Activated CD4-positive, alpha-beta T cell treated with anti-CD3 and anti-CD28 coated beads, Interleukin-2, amount 50 U/mL, for 1 hour (primary cell): ENCODE measurements at regions not wholly inside any gene's neighbourhood (a gene's known extent, or its start where the extent isn't known, plus 50 kb on each side); places are given as distances from the start of the nearest gene placed in this dataset.
"Not testable (repeated sequence)": the region's sequence is repeated elsewhere in the genome, so short reads cannot be mapped to it uniquely, and the experiment has no call there.

ENCODE experiments used
- DNase-seq: peaks from one replicate; pipeline ENCODE4 v3.0.0-alpha.2; 2020

DNA sequence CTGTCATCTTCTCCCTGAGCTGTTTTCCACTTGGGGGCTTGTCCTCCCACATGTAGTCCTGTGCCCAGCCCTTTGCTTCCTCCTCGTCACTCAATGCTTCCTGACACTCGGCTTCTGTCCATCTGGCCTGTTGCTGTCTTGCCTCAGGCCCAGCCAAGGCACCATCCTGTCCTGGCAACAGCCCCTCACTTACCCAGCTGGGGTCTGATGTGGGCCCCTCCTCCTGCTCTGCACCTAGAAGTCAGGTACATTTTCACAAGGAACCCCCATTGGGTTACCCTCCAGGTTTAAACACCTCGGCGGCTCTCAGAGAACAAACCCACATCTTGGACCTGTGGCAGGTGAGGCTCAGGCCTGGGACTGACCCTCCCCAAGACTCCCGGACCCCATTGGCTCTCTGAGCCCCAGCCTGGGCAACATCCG is 784.8 kb downstream of the TBC1D22A start:
- DNase-seq, result no peak

DNA sequence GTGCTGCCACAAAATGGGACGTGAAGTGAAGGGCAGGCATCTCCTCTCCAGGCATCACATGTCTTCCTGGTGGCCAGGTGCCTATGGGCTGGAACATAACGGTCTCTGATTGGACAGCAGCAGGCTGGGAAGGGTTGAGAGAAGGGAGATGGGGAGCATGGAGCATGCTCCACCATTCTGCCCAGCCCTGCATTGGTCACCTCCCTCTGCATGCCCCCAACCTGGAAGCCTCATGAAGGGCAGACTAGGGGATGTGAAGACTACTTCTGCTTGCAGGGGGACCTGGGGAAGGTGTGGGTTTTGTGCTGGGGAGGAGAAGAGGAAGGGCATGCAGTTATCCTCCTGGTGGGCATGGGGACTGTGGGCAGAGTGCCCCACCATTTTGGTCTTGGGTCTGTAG is 782.2 kb downstream of the TBC1D22A start:
- no peak for DNase-seq

DNA sequence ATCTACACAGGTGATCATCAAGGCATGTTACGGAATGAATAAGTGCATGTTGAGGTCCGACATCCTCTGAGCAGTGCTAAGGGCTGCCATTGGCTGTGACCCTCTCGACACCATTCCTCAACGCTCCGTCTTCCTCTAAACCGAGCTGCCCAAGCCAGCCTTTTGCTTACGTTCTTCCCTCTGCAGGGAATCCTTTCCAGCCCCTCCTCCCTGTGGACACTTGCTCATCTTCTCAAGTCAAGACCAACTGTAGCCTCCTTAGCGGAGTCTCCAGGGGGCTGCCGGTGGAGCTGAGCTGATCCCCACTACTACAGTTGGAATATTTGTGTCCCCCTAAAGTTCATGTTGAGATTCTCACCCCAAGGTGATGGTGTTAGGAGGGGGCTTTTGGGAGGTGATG is 781.0 kb downstream of the TBC1D22A start:
- DNase-seq, result no peak

DNA sequence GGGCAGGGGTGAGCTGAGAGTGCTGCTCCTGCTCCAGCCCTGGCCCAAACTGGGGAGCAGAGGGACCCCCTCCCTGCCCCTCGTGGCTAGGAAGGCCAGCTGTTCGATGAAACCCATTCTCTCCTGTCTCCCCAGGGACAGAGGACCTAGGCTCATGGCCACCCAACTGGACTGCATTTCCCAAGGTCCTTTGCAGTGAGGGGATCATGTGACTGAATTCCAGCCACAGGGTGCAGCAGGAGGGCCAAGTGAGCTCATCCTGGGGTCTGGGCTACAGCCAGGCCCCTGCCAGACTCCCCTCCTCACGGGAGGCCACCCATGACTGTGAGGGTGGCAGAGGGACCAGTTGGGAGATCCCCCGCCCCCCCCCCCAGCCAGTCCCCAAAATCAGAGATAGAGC is 777.6 kb downstream of the TBC1D22A start:
- DNase-seq, result no peak

DNA sequence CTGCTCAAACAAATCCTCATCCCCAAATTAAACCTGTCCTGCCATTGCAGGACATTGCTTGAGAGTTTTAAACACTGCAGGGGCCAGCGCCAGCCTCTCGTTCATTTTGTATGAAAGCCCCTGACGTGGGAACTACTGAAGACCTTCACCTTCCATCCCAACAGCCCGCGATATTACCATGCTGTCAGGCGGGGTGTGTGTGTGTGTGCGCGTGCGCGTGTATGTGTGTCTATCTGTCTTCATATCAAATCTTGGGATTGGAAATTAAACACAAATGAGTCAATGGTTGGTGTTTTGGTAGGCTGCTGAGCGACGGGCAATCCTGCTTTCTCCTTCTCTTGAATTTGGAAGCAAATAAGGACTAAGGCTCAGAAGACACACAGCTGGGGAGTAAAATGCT is 776.9 kb downstream of the TBC1D22A start:
- DNase-seq, result no peak

DNA sequence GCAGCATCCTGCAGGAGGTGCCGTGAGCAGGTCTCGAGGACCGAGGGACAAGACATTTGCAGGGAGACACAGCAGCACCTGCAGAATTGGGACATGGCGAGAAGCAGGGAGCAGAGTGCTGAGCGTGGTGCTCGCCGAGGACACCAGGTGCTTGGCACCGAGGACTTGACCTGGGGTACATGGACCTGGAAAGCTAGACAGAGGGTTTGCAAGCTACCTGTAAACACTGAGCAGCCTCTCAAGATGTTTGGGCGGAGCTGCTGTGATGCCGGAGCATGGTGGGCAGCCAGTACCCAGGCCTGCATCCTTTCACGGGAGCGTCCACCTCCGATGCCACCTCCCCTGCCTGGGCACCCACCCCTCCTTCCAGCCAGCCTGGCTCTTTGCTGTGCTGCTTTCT is 773.2 kb downstream of the TBC1D22A start:
- DNase-seq, result no peak

DNA sequence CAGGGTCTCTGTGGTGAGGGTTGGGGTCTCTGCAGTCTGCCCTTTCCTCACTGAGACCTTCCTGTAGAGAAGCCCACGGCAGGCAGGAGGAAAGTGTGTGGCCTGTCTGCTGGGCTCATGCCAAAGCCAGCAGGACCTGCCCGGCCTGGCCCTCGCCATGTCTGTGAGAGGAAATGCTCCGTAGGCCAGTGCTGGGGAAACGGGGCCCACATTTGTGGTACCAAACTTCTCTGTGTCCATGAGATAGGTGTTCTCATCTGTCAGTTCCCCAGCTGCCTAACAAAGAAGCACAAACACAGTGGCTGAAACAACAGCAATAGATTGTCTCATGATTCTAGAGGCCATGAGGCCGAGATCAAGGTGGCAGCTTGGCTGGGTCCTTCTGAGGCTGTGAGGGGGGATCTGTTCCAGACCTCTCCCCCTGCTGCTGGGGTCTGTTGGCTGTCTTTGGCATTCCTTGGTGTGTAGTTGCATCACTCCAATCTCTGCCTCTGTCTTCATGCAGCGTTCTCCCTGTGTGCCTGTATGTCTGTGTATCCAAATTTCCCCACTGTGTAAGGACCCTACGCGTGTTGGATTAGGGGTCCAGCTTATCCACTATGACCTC is 772.5 kb downstream of the TBC1D22A start:
- DNase-seq, result no peak

DNA sequence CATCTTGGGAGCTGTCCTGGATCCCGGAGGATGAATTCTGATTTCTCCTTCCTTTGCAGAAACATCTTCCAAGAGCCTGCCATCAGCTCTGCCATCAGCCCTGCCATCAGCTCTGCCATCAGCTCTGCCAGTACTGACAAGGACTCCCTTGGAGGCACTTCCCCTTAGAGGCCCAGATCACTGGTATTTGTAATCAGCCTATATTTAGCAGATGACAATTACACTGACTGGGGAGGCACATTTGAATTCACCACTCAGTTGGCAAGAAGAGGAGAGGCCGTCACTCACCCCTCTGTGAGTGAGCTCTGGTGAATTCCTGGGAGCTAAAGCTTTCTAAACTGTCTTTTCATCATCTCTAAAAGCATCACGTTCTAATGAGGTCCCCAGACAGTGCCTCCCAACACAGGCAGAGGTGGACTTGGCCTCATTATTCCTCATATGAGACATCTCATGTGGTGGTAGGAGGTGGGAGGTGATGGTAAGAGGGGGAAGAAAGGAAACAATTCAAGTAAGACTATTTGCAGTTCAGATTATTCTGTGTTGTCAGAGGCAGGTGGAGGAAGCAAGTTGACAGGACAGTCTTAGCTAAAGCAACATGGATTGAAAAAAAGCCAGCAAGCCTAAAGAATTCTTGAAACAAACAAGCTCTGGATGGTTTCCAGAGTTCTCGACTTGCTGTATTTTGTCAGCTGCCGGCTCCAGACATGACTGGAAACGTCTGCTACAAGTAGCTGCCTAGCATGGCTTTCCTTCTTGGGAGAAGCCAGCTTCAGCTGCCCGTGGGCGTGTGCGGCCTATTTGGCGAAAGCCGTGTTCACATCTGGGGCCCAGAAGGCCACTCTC is 771.7 kb downstream of the TBC1D22A start:
- DNase-seq, result no peak

DNA sequence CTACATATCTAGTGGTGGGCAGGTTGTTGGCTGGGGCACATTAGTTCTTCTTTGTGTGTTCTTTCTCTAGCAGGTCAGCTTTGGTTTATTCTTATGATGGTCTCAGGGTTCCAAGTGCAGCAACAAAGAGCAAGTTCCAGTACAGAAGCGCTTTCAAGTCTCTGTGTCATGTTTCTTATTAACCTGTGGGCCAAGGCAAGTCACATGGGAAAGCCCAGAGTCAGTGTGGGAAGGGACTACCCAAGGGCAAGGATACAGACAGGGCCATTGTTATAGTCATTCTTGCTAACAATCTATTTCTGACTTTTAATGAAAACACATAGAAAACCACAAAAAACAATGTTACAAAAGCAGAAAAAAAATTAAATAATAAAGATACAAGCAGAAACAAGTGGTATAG is 754.6 kb downstream of the TBC1D22A start:
- no peak for DNase-seq

DNA sequence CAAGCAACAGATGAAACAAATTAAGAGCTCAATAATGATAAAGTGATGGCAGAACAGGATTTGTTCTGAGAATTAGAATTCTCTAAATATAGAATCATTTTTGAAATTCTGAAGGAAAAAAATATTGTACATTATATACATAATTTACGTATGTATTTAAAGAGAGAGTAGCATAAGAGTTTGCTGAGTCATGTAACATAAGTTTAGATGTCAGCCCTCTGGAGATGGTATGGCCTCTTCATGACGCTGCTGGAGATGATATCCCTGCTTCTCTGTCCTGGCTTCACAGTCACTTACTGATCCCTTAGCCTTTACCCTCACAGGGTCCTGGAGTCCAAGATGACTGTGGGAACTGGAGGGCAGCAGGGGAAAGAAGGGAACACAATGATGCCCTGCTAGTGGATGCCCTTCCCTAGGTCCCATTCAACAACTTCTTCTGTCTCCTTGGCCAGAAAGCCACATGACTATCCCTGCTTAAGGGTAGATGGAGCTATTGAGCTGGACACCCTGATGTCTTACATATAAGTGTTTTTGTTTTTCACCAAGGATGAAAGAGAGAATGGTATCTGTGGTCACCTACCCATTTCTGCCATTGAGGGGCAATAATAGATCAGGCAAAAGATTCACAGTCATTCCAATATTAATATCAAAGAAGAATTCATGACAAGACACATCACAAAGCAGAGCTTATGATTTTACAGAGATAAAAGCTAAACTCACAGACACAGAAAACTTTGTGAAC is 753.1 kb downstream of the TBC1D22A start:
- no peak for DNase-seq

DNA sequence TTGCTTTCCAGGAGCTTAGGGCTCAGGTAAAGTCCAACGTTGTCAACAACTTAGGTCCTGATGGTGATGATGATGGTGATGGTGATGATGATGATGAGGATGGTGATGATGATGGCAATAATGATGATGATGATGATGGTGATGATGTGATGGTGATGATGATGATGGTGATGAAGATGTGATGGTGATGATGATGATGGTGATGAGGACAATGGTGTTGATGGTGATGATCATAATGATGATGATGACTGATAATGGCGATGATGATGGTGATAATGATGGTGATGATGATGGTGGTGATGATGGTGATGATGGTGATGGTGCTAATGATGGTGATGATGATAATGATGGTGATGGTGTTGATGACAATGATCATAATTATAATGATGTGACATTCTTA is 750.2 kb downstream of the TBC1D22A start:
- DNase-seq, result no peak

DNA sequence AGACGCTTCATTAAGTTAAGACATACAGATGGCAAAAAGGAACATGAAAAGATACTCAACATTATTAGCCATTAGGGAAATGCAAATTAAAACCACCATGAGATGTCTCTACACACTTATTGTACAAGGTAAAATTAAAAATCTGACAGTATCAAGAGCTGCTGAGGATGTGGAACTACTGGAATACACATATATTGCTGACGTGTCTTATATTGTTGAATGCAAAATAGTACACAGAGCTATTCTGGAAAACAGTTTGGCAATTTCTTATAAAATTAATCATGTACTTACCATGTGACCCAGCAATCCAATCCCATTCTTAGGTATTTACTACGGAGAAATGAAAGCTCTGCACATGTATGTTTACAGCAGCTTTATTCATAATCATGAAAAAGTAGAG is 742.5 kb downstream of the TBC1D22A start:
- no peak for DNase-seq

DNA sequence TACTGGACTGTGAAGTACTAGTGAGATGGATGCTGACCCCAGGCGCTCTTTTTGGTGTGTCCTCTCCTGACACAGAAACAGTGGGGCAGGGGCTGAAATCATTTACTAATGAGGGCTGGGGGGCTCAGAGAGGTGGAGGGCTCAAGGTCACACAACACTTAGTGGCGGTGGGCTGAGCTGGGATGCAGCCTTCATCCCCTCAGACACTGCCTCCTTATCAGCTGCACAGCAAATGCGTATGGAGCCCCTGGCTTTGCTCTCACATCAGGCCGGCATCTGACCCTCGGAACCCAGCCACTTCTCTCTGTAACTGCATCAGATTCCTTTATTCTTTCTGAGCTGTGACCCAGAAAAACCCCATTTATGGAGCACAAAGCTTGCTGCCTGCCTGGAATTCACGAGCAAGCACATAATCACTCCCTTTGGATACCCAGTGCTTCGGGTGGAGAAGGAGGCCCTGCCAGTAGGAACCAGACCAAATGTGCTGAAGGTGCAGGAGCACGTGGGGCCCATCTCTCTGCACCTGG is 736.6 kb downstream of the TBC1D22A start:
- DNase-seq, result no peak

DNA sequence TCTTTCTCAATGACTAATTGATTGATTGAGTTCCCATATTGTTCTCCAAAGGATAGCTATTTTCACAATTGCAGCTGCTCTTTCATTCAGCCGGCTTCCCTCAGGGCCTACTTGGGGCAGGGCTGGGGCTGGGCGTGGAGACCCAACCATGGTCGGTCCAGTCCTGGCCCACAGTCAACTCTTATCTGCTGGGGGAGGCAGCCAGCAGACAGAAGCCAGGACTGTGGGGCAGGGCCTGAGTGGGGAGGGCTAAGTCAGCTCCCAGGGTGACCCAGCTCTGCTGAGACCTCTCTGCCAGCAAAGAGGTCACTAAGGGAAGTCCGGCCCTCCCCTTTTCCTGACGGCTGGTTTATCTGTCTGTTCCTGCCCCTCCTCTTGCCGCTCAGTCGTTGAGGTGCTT is 735.2 kb downstream of the TBC1D22A start:
- DNase-seq, result no peak

DNA sequence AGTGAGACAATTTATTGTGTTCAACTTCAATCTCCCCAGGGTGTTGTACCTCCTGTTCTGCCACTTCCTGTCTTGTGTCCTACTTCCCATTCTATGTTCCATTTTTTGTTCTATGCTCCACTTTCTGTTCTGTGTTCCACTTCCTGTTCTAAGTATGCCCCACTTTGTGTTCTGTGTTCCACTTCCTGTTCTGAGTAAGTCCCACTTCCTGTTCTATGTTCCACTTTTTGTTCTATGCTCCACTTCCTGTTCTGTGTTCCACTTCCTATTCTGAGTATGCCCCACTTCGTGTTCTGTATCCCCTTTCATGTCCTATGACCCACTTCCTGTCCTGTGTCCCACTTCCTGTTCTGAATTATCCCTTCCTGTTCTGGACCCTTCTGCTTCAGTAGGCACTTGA is 732.7 kb downstream of the TBC1D22A start:
- DNase-seq, result no peak

DNA sequence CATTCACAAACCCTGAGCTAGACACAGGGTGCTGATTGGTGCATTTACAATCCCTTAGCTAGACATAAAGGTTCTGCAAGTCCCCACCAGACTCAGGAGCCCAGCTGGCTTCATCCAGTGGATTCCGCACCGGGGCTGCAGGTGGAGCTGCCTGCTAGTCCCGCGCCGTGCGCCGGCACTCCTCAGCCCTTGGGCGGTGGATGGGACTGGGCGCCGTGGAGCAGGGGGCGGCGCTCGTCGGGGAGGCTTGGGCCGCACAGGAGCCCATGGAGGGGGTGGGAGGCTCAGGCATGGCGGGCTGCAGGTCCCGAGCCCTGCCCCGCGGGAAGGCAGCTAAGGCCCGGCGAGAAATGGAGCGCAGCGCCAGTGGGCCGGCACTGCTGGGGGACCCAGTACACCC is 725.7 kb downstream of the TBC1D22A start:
- DNase-seq, result not testable (repeated sequence)

DNA sequence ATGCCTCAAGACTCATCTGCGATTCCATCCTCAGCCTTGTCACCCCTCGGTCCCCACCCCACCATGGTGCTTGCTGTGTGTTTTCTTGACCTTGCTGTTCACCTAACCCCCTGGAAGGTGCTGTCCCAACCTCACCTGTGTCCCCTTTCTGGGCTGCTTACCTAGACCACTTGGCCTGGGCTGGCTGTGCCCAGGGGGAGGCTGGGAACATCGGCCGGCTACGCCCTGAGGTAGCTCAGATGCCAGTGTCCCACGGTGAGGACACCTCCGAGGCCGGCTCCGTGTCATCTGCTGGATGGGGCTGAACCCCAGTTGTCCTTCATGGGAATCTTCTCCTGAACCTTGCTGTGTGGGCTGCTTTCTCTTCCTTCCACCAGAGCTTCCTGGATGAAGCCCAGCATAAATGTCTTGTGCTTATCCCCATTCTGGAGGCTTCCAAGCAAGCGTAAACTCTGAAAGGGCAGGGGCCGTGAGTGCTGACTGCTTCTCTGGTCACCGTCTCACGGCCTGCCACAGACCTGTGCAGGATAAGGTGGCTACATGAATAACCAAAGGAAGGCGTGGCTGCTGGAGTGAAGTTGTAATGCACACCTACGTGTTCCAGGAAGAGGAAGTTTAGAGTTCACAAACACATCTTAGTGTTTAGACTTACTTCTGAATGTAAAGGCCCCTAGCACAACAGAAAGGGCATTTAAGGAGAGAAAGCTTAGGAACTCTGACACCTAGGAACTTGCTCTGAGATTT is 724.3 kb downstream of the TBC1D22A start:
- DNase-seq, result no peak

DNA sequence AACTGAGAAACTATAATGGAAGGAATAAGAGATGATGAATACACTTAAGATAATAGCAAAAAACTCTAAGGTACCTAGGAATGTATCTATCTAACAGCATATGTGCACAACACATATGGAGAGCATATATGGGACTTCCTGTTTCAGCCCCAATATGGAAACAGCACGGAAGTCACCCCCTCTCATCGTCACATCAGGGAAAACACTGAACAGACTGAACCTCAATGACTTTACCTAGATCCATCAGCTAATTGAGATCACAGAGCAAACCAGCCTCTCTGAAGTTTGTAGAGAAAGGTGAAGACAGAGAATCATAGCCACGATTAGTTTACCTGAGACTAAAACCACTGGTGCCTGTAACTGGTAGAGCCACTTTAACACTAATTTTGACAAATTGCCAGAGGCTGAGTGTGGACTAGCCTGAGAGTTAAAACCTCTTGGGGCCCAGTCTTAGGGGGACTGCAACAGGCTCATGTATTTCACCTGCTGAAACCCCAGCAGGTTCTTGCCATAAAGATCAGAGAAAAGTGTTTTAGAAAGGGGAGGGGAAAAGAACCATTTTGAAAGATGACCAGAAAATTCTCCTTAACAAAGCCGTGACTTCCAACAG is 722.6 kb downstream of the TBC1D22A start:
- no peak for DNase-seq

DNA sequence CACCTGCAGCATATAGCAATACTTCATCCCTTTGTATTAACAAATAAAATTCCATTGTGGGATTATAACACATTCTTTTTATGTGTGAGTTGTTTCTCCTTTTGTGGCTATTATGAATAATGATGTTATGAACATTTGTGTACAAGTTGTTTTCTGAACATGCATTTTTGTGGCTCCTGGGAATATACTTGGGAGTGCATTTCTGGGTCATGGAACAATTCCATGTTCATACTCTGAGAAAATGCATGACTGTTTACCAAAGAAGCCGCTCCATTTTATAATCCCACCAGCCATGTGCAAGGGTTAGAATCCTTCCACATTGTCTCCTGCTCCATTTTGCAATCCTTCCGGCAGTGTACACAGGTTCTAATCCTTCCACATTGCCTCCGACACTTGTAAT is 713.8 kb downstream of the TBC1D22A start:
- DNase-seq, result no peak

DNA sequence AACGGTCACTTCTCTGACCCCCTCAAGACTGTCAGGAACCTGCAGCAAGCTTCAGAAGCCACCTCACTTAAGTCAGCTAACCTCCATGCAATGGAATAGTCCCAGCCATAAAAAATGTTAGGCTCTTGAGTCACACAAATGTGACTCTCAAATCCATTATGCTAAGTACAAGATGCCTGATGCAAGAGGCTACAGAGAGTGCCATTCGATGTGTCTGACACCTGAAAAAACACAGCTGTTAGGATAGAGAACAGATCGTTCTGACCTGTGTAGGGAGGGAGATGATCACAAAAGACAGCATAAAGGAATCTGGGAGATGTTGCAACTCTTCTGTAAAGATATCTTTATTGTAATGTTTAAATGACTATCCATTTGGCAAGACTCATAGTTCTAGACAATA is 712.4 kb downstream of the TBC1D22A start:
- DNase-seq, result no peak

DNA sequence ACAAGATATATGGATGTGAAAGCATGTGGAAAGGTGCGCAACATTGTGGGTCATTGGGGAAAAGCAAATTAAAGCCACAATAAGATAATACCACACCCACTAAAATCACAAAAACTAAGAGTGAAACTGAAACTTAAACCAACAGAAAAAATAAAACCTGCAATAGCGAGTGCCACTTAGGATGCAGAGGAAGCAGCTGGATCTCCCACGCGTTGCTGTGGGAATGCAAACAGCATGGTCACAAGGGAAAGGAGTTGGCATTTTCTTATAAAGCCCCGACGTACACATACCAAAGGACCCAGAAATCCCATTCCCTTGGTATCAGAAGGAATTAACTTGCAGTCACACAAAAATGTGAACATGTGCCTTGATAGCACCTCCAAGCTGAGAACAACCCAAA is 712.0 kb downstream of the TBC1D22A start:
- DNase-seq, result no peak

DNA sequence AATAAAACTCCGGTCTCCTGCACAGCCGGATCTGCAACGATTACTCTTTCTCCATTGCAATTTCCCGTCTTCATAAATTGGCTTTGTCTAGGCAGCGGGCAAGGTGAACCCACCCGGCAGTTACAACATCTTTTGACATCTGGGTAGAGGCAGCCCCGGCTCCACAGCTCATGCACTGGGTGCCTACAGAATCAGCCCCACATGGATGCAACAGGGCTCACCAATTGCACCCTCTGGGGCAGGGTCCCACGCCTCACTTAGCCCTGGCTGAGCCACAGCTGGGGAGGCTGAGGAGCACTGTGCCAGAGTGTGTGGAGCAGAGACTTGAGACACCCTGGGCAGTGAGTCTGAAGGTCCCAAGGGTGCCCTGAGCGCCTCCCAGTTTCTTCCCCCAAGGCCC is 710.2 kb downstream of the TBC1D22A start:
- no peak for DNase-seq

DNA sequence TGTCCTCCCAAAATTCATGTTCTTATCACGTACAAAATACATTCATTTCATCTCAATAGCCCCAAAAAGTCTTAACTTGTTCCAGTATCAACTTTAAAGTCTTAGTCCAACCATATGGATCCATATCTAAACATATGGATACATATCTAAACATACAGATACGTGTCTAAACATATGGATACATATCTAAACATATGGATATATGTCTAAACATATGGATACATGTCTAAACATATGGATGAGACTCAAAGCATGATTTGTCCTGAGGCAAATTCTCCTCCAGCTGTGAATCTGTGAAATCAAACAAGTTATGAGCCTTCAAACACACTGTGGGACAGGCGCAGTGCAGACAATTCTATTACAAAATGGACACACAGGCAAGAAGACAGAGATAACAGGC is 709.0 kb downstream of the TBC1D22A start:
- no peak for DNase-seq
